CD14-positive monocyte (primary cell): ENCODE measurements at regions not wholly inside any gene's neighbourhood (a gene's known extent, or its start where the extent isn't known, plus 50 kb on each side); places are given as distances from the start of the nearest gene placed in this dataset.

Experiments
- DNase-seq, 3 donors: peaks; one replicate each; pipeline ENCODE4 v3.0.0-alpha.2; 2011 to 2022
- H2AFZ ChIP-seq: 2 replicates; pipeline ENCODE4 v1.6.0; 2012; ENCODE audit warnings: mild to moderate bottlenecking, low read depth, low read length, inconsistent platforms; ENCODE audit not compliant: insufficient read depth, poor library complexity, severe bottlenecking
- H3K27ac ChIP-seq, 2 donors: 1 replicate in 1 of 2; 2 replicates in 1 of 2; pipeline ENCODE4 v1.5.1; 2012 to 2013; ENCODE audit warnings: low read length in 2 of 2, control low read depth in 1 of 2, inconsistent platforms in 1 of 2, low read depth in 1 of 2, mild to moderate bottlenecking in 1 of 2
- H3K27me3 ChIP-seq, 2 donors: one replicate each; pipeline versions ENCODE4 v1.6.0 to v1.6.1; 2011 to 2013; ENCODE audit warnings: low read length in 2 of 2; ENCODE audit not compliant: control insufficient read depth in 2 of 2, insufficient read depth in 2 of 2
- H3K36me3 ChIP-seq, 2 donors: replicated peaks in 1 of 2; 1 replicate in 1 of 2; 2 replicates in 1 of 2; pipeline versions ENCODE4 v1.5.1 to v1.6.1; 2012 to 2013; ENCODE audit warnings: low read length in 2 of 2, control low read depth in 1 of 2, inconsistent platforms in 1 of 2, mild to moderate bottlenecking in 1 of 2; ENCODE audit not compliant: insufficient read depth in 2 of 2, control insufficient read depth in 1 of 2
- H3K4me1 ChIP-seq, 2 donors: 1 replicate in 1 of 2; 2 replicates in 1 of 2; pipeline versions ENCODE4 v1.5.1 to v1.6.1; 2012 to 2013; ENCODE audit warnings: low read length in 2 of 2, control low read depth in 1 of 2, inconsistent platforms in 1 of 2, mild to moderate bottlenecking in 1 of 2, moderate library complexity in 1 of 2; ENCODE audit not compliant: insufficient read depth in 2 of 2, control insufficient read depth in 1 of 2
- H3K4me2 ChIP-seq: replicated peaks from 2 replicates; pipeline ENCODE3; 2012; ENCODE audit warnings: low read length, moderate library complexity, mild to moderate bottlenecking; ENCODE audit not compliant: poor library complexity, severe bottlenecking; ENCODE audit errors: extremely low read depth
- H3K4me3 ChIP-seq, 3 experiments: fragments of 200-600 bp in 1 of 3; sonication (generic) in 1 of 3; replicated peaks in 1 of 3; 1 replicate in 2 of 3; 2 replicates in 1 of 3; pipeline ENCODE4 v1.5.1; 2011 to 2013; ENCODE audit warnings: low read length in 3 of 3, mild to moderate bottlenecking in 3 of 3, control low read depth in 2 of 3, low read depth in 2 of 3, inconsistent platforms in 1 of 3, moderate library complexity in 1 of 3
- H3K79me2 ChIP-seq: 2 replicates; pipeline ENCODE4 v1.6.0; 2012; ENCODE audit warnings: mild to moderate bottlenecking, control low read depth, inconsistent platforms, low read length, moderate library complexity; ENCODE audit not compliant: insufficient read depth
- H3K9ac ChIP-seq: 2 replicates; pipeline ENCODE4 v1.6.0; 2017; ENCODE audit warnings: low read length, mild to moderate bottlenecking; ENCODE audit not compliant: insufficient read depth, poor library complexity, severe bottlenecking
- H3K9me3 ChIP-seq, 2 donors: replicated peaks in 1 of 2; 1 replicate in 1 of 2; 2 replicates in 1 of 2; pipeline versions ENCODE4 v1.5.1 to v1.6.1; 2012 to 2013; ENCODE audit warnings: low read length in 2 of 2, control low read depth in 1 of 2; ENCODE audit not compliant: control insufficient read depth in 1 of 2, insufficient read depth in 1 of 2
- H4K20me1 ChIP-seq: 2 replicates; pipeline ENCODE4 v1.6.0; 2012; ENCODE audit warnings: mild to moderate bottlenecking, low read length, control low read depth, moderate library complexity; ENCODE audit not compliant: insufficient read depth
- H3K27ac Mint-ChIP-seq, 7 donors: one replicate each; pipeline ENCODE4 v1.8.0; 2020; ENCODE audit warnings: mild to moderate bottlenecking in 7 of 7, mixed read lengths in 7 of 7, moderate library complexity in 6 of 7, inconsistent platforms in 2 of 7
- H3K27me3 Mint-ChIP-seq, 3 donors: one replicate each; pipeline ENCODE4 v1.8.0; 2021 to 2022; ENCODE audit warnings: low read depth in 3 of 3, mild to moderate bottlenecking in 3 of 3, mixed read lengths in 3 of 3, moderate library complexity in 3 of 3, inconsistent platforms in 1 of 3
- H3K36me3 Mint-ChIP-seq, 2 donors: one replicate each; pipeline ENCODE4 v1.8.0; 2020; ENCODE audit warnings: mixed read lengths in 2 of 2, inconsistent platforms in 1 of 2, mild to moderate bottlenecking in 1 of 2
- H3K4me1 Mint-ChIP-seq: one replicate; pipeline ENCODE4 v1.8.0; 2020; ENCODE audit warnings: mild to moderate bottlenecking, mixed read lengths
- H3K4me3 Mint-ChIP-seq, 2 donors: one replicate each; pipeline ENCODE4 v1.8.0; 2020; ENCODE audit warnings: mild to moderate bottlenecking in 2 of 2, mixed read lengths in 2 of 2, moderate library complexity in 1 of 2
- H3K9me3 Mint-ChIP-seq, 7 donors: one replicate each; pipeline ENCODE4 v1.8.0; 2020 to 2022; ENCODE audit warnings: mixed read lengths in 7 of 7, mild to moderate bottlenecking in 6 of 7, moderate library complexity in 6 of 7, inconsistent platforms in 2 of 7
- CTCF ChIP-seq: fragments of 200-600 bp; IDR thresholded peaks from one replicate; pipeline ENCODE4 v1.8.0; 2022; ENCODE audit warnings: antibody characterized with exemption, mild to moderate bottlenecking
- WGBS: methylation state at CpG from one replicate; pipeline ENCODE4 v1.1.5; 2013; ENCODE audit warnings: missing lambda C conversion rate; ENCODE audit not compliant: insufficient coverage; 5-methylcytosine and 5-hydroxymethylcytosine counted together
- intact Hi-C, 2 donors: fragments of 100-400 bp; cut with micrococcal nuclease; formaldehyde crosslinking; loops; one replicate each; pipeline versions ENCODE4 v1.15.0 to v1.15.1; 2023

GRCh38 chr10:108230478-108231170, 1066.1 kb upstream of the SORCS1 start:
- no peaks in the 10 kb centered on the region for H3K27me3 Mint-ChIP-seq
- Histone ChIP-seq H3K9ac (no peak overlapping the region), H3K4me1 (no peaks in the 10 kb centered on the region), H3K36me3 (no peaks in the 10 kb centered on the region), H3K27ac (no peak overlapping the region), H3K4me2 (no peak overlapping the region), H3K9me3 (no peaks in the 10 kb centered on the region), H3K79me2 (no peaks in the 10 kb centered on the region), H3K4me3 (no peak overlapping the region), H3K27me3 (no peaks in the 10 kb centered on the region), H4K20me1 (no peaks in the 10 kb centered on the region), H2AFZ (no peak overlapping the region)
- WGBS = no CpG with 5 or more reads among the region's 5 CpGs
- H3K4me3 Mint-ChIP-seq = no peak overlapping the region
- intact Hi-C loops = no loop called here
- H3K27ac Mint-ChIP-seq = no peak overlapping the region
- H3K36me3 Mint-ChIP-seq = no peaks in the 10 kb centered on the region
- peaks cover 0 to 4% (median 0%) of the 10 kb centered on the region in 7 donors for H3K9me3 Mint-ChIP-seq
- no peaks in the 10 kb centered on the region for H3K4me1 Mint-ChIP-seq
- no peak for DNase-seq
- TF ChIP-seq CTCF = no peak

- H3K4me1 ChIP-seq = no peaks in the 10 kb centered on the region
- H3K4me3 Mint-ChIP-seq = no peak overlapping the region
- intact Hi-C loops = no loop called here
- H3K79me2 ChIP-seq = no peaks in the 10 kb centered on the region
- H3K9me3 Mint-ChIP-seq = peaks cover 0 to 7% (median 3%) of the 10 kb centered on the region in 7 donors
- no peak overlapping the region for H2AFZ ChIP-seq
- DNase-seq = no peak
- no peaks in the 10 kb centered on the region for H3K36me3 Mint-ChIP-seq
- H3K27ac ChIP-seq = no peak overlapping the region
- peaks cover 0 to 3% (median 0%) of the 10 kb centered on the region in 3 donors for H3K27me3 Mint-ChIP-seq
- no peak overlapping the region for H3K4me2 ChIP-seq
- H3K36me3 ChIP-seq = no peaks in the 10 kb centered on the region
- no CpG with 5 or more reads among the region's 2 CpGs for WGBS
- no peak overlapping the region for H3K27ac Mint-ChIP-seq
- H3K9me3 ChIP-seq = no peaks in the 10 kb centered on the region
- H4K20me1 ChIP-seq = no peaks in the 10 kb centered on the region
- H3K4me1 Mint-ChIP-seq = no peaks in the 10 kb centered on the region
- H3K27me3 ChIP-seq = no peaks in the 10 kb centered on the region
- no peak overlapping the region for H3K9ac ChIP-seq
- no peak for TF ChIP-seq CTCF
- H3K4me3 ChIP-seq = no peak overlapping the region
Observed at GRCh38 chr10:108208732-108209131, 1044.2 kb upstream of the SORCS1 start.
